ENCODE measurements at regions not wholly inside any gene's neighbourhood (a gene's known extent, or its start where the extent isn't known, plus 50 kb on each side); places are given as distances from the start of the nearest gene placed in this dataset.

DNA sequence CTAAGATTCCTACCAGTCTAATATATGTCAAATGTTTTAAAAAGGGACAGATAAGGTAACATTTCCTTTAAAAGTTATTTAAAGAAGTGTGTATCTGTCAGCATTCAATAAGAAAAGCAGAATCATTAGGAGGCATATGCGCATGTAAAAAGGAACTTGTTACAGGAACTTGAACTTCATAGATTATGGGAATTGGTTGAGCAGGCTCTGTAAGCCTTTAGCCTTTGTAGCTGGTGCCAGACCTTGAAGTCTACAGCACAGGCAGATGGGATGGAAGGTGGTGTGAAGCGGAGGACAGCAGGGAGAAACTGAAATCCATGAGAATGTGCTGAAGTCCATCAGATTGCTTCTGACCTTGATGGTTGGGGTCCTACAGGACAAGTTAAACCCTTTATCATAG lies 138.3 kb upstream of the ST6GAL2 start:
- DNase-seq: no peak

DNA sequence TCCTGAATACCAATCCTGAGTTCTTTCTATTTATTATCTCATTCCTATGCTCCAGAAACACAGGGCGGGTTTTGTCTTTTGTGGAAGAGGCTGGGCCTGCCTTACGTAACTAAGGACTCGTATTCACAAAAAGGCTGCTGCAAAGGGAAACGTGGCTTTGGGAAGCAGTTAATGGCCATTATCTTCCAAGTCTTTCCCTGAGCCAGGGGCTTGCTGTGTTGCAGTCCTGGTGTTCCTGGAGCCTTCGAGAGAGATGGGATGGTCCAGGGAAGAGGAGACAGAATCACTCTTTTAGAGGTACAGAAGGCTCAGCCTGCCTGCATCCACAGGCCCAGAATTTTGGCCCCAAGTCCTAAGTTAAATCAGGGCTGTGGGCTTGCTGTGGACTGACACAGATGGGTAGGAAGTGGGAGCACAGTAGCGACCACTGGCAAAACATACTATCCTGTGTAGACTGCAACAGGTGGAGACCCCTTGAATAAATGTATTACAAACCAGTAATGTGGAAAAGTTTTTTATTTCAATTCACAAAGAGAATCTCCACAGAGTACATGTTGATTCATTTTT lies 139.4 kb upstream of the ST6GAL2 start:
- no peak for DNase-seq

DNA sequence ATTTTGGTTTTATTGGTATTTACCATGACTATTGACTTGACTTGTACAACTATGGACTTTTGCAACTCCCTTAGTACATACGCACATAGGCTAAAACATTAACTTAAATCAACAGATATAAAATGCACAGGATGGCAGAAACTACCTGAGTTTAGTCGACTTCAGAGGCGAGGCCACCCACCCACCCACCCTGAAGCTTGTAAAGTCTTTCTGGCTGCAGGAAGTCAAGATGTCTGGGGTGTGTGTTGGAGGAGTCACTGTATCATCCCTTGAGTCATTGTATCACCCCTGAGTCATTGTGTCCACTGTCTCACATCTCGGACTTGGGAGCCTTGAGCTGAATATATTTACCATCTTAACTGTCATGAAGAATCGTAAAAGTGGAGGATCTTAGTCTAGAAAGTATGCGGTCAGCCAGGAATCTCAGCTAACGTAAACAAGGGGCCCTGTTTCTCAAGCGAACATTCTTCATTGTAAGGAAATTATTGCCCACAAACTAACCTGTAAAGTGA lies 140.0 kb upstream of the ST6GAL2 start:
- DNase-seq: no peak

DNA sequence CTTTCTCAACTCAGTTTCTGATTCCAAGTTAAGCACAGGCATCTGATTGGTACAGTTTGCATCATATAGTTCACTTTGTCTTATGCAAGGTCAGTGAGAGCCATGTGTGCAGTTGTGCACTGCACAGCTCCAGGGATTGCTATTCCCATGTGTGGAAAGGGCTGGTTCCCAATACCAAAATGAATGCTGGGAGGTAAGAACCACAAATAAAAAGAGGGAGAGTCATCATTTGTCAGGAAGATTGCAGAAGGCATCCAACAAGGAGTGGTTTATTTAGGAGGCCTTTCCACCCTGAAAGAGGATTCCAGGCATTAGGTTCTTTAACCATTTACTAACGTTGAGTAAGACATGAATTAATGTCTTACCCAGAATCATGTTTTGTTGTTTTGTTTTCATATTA lies 141.2 kb upstream of the ST6GAL2 start:
- no peak for DNase-seq

DNA sequence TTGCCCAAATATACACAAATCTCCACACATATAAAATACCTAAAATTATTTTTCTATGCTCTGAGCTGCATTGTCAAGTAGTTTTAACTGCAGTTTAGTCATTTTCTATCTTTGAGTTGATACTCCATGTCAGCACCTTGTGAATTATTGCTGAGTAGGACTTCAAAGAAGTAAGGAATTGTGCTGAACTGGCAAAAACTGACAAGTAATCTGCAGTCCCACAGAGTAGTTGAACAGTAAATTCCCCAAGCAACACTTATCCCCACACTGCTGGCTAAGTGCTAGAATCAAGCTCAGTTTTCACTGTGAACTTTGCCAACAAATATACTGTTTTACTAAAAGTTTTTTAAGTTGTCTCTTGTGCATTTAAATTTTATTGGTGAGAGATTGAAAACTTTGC lies 141.8 kb upstream of the ST6GAL2 start:
- DNase-seq: no peak

DNA sequence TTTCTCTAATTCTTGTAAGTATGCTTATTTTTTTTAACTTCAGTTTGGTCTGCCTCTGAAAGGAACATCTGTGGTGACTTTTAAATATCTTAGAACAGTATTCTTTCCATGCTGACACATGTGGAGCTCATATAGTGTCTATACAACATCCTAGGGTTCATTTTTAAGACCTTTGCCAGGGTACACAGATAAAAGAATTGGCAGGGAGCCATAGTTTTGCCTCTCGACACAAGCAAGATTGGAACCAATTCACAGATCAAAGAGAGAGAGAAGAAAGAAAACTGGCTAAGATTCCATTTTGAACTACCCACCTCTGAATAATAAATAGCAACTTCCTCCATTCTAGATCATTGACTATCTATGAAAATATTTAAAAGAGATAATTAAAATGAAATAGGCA lies 142.7 kb upstream of the ST6GAL2 start:
- DNase-seq: no peak

DNA sequence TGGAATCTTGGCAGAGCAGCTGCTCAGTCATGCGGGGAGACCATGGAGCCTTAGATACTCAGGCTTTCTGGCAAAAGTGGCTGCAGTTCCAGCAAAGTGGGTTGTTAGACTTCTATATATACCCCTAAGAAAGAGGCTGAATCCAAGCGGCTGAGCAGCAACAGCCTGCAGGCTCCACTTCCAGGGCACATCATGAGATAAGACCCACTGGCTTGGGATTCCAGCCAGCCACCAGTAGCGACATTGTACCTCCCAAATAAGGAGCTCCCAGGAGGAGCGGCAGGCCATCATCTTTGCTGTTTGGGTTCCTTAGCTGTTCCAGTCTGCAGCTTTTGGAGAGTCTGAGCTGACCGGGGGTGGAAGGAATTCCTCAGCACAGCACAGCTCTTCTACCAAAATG lies 150.3 kb upstream of the ST6GAL2 start:
- DNase-seq: peak in 22 of 58 donors; percentile 0 to 42 (median 18)

DNA sequence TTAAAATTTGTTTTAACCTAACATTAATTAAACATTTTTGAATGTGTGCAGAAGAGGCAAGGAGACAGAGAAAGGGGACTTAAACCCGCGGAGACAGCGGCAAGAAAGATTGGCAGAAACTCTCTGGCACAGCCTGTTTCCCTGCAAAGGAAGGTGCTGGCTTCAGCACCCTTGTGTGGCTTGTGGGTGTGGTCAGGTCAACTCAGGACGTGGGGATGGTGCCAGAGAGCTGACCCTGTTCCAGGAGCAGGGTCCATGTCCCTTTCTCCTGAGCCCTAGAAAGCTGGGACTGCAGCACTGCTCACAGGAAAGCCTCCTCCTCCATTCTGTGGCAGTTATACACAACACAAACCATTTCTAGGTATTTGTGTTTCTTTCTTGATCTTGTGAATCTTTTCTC lies 176.2 kb upstream of the ST6GAL2 start:
- DNase-seq: no peak

DNA sequence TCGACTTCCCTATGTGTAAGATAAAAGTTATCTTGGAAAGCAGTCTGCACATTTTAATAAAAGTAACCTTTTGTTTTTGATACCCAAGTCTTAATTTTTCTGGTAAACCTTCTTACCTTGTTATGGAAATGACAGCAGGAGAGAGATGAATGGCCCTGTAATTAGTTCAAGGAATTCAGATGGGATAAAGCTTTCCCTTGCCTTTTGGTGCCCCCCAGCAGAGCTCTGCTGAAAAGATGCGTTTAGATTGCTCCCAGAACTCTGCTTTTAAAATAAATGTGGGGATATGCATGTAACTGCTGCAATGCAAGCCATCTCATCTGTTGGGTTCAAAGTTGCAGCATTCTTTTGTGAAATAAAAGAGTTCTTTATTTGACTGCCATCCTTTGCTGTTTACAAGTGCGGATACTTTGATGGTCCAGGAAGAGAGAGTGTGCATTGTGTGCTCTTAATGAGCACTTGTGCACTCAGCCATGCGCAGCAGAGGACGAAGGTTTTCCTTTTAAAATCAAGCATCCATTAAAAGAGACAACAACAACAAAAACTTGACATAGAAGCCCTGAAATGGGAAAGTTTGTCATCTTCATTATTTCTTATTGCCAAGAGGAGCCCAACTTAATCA lies 176.7 kb upstream of the ST6GAL2 start:
- no peak for DNase-seq

DNA sequence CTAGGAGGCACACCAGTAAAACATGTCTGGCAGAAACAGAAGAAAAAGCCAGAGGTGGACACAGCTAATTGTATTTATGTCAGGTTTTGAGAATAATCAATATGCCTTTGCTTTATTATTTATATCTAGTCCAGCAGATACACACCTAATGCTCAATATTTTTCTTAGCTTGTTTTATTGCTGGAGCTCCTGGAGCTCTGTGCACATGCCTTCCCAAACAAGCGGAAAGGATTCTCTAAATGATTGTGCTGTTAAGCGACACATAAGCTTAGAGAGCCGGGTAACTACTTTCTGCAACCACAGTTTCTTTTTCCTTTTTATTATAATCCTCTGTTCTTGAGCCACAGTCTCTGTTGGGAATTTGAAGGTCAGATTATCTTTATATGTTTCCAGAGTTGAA lies 177.3 kb upstream of the ST6GAL2 start:
- no peak for DNase-seq

DNA sequence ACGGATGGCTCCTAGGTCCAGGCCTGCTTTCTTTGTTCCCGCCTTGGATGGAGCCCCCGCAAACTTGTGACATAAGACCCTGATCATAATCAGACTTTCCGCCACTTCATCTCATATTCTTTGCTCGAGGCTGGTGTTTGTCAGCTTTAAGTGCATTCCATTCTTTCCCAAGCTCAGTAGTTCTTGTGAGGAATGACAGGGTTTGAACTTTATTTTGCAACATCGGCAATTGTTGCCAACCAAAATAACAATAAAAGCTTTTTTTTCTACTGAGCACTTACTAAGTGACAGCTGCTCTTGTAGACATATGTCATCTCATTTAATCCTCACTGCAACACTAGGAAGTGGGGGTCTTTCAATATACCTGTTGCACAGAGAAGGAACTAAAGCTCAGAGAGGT lies 178.8 kb upstream of the ST6GAL2 start:
- DNase-seq: no peak

DNA sequence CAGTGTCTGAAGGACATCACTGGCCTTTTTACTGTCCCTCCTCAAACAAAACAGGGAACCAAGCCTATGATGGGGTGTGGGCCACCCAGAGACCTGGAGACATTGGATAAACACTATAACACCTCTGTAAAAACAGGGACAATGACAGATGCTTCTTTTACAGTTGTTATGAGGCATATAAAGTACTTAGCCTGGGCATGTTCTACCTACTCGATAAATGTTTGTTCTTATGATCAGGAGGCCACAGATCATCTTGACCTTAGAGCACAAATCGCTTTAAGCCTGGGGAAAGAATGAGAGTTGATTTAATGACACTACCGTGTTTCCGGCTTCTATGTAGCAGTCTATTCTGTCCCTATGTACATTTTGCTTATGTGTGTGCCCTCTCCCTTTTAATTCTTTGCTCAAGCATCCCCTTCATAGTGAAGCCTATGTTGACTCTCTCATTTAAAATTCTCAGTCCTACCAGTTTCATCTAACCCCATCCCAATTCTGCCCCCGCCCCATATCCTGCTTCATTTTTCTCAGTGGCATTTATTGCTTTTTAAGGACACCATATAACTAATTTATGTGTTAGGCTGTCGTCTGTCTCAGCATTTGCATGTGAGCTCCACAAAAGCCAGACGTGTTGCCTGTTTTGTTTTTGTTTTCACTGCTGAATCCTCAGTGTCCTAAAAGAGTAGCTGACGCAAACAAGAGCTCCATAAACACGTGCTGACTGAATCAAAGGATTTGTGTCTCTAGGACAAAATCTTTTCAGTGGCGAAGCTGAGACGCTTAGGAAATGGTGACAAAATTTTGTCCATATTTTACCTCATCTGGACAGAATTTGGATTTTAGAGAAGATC lies 182.3 kb upstream of the ST6GAL2 start:
- DNase-seq: no peak

DNA sequence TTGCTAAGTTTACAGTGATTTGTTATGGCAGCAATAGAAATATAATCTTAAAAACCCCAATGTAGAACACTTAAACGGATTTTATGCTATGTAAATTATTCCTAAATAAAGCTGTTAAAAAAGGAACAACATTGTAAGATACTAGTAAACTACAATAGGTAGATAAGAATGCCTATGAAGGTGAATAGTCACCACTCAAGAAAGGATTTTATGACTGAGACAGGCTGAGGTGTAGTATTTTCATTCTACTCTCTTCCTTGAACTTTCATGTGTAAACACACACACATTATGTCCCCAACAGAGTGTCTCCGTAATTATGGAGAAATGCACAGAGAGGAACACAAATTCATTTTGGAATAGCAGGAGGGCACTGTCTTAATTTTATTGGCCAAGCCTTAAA lies 183.9 kb upstream of the ST6GAL2 start:
- DNase-seq: no peak

DNA sequence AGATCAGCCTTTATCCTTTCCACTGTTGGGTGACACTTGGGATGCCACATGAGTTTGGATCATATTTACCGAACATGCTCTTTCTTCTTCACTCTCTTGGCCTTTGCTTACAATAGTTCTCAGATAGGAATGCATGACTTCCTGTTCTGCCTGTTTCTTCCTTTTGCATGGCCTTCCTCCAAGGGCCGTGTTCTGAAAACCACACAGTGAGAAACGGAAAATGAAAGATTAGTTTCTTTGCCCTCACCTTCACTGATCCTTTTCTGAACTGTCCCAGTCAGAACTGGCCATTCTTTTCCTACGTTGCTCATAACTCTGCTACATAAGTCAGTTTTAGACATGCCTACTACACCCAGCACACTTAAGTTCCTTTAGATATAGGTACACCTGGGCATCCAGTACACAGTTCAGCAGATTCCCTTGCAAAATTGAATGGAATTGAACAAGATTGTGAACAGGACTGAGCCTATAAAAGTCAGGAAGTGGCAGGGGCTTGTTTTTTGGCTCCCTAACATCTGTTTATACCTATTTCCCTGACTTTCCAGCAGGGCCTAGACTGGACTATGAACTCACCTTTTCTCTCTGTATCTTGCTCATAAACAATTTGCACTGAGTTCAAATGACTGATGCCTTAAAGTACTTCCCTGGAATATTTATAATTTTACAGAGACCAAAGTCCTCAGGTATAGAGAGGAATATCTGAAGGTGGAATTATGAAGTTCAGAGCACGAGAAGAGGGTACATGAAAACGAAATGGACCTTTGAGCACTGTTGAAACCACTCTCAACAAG lies 186.4 kb upstream of the ST6GAL2 start:
- DNase-seq: no peak

DNA sequence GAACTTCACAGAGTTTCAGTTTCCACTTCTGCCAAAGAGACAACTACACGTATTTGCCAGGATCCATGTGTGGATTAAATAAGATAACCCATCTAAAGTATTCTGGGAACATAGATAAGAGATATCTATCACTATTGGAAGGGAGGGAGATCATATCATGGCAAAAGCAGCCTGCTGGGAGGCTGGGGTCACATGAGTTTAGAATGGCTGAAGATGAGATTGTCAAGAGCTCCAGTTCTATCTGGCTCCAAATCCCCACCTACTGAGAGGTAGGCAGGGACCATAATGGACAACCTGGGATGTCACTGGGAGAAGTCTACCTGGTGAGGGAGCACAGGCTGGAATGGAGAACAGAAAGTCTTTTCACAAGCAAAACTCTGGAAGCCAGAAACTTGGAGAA lies 192.6 kb upstream of the ST6GAL2 start:
- DNase-seq: no peak

DNA sequence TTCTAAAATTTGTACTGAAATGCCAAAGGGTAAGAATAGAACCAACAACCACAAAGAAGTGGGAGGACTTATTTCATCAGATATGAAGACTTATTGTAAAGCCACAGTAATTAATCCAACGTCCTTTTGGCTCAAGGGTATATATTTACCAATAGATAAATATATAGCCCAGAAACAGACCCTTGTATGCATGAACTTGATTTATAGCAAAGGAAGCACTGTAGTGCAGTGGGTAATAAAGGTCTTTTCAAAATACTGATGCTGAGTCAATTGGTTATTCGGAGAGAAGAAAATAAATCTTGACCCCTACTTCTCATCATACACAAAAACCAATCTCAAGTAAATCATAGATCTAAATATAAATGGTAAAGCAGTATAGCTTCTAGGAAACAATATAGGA lies 200.5 kb upstream of the ST6GAL2 start:
- no peak for DNase-seq

DNA sequence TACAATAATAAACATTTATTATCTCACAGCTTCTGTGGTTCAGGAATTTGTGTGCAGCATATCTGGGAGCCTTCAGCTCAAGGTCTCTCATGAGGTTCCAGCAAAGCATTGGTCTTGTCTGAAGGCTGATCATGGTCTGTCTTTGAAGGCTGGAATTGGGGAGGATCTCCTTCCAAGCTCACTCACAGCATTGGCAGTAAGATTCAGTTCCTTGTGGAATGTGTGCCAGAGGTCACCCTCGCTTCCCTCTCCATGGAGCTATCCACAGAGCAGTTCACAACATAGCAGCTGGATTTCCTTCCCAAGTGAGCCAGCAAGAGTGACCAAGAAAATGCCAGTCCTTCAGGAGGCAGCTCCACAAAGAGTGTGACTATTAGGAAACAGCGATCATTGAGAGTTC lies 202.2 kb upstream of the ST6GAL2 start:
- no peak for DNase-seq

DNA sequence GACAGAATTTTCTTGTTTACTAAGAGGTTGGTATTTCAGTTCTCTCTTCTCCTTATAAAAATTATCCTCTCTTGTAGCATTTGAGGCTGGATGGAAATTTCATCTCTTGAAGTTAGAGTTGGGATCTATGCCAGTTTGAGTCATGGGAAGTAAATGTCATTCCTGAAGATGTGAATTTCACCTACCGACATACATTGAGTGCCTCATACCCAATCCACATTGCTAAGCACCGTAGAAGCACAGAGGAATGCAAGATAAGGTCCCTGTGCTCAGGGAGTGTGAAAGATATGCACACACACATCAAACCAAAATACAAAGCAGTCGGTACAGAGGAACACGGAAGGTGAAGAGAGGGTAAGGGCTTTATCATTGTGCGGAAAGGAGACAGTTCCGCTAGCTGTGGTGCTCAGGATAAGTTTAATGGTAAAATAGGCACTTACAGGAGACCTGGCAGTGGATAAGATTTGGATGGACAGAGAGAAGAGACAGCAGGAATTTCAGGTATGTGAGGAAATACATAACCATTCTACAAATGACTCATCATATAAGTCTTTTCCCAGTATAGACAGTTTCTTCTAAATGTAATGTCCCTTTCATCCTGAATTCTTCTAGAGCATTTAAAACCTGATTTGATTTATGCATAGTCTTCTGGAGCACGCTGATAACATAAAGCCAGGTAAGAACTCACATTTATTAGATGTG lies 205.3 kb upstream of the ST6GAL2 start:
- no peak for DNase-seq

DNA sequence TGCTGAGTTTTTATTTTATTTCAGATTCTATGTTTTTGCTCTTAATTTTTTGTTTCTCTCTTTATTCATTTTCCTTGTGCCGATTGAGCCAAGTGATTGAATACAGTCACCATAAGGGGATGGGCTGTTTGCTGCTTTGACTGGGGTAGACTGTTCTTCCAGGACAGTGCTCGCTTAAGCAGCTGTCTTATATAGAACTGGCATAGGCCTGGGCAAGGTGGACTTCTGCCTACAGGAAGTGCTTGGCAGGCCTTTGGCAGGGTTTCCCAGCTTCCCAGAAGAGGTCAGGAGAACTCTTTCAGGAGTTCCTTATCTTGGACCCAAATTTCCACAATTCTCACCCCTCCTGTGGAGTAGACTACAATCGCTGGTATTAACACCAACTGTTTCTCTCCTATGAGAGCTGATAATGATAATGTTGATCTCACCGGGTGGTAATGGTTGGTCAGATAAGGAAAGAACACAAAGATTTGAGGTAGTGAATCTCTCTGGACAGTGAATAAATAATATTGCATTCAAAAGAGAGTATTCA lies 207.5 kb upstream of the ST6GAL2 start:
- DNase-seq: no peak

DNA sequence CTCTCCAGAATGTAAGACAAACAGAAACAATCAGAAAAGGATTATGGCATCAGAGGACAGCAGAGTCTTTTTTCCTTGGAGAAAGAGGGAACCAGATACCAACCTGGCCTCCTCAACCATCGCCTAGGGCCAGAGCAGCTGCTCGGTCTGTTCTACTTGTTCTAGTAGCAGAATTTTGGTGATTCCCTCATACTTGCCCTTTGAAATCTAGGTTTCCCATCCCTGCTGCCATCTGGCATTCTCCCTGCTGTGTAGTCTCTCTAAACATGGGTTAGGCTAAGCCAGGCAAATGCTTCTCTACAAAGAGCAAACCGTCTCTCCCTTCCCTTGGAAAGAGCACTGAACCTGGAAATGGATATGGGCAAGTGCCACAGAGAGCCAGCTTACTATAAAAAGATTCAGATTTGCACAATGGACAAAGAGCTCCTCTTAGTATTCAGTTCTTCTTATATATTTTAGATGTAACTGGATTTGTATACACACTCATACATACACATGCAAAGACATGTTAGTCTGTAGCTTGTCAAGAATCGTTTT lies 208.6 kb upstream of the ST6GAL2 start:
- DNase-seq: peak in 2 of 58 donors; percentile 4

DNA sequence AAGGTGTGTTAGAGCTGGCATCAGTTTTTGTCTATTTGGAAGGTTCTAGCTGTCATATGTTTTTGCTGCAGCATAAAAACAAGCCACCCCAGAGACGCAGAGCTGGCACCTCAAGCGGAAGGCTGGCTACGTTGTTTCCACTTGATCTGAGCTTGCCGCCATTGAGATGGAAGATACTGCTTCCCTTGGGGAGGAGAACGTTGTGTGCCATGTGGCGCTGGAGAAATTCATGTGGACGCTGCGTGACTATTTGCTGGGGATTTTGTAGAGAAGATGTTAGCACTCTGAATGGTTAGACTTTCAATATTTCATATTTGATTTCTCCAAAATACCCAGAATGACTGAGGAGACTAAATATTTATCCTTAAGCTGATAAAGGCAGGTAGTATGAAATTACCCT lies 216.2 kb upstream of the ST6GAL2 start:
- no peak for DNase-seq

All from anterior cingulate cortex (tissue), 58 donors.